Breast epithelium (tissue), 3 donors: ENCODE measurements at regions not wholly inside any gene's neighbourhood (a gene's known extent, or its start where the extent isn't known, plus 50 kb on each side); places are given as distances from the start of the nearest gene placed in this dataset.

Experiments used
- POLR2AphosphoS5 ChIP-seq, 3 donors: sonication (generic); formaldehyde crosslinking; IDR thresholded peaks; one replicate each; pipeline ENCODE4 v1.6.1; 2017; ENCODE audit warnings: antibody characterized with exemption in 3 of 3
- TF ChIP-seq, protein P1 (sequence below), 3 donors: fragments of 450-650 bp; IDR thresholded peaks; one replicate each; pipeline ENCODE4 v1.5.1; 2016 to 2017; ENCODE audit warnings: antibody characterized with exemption in 3 of 3, mild to moderate bottlenecking in 3 of 3, moderate library complexity in 3 of 3

DNA sequence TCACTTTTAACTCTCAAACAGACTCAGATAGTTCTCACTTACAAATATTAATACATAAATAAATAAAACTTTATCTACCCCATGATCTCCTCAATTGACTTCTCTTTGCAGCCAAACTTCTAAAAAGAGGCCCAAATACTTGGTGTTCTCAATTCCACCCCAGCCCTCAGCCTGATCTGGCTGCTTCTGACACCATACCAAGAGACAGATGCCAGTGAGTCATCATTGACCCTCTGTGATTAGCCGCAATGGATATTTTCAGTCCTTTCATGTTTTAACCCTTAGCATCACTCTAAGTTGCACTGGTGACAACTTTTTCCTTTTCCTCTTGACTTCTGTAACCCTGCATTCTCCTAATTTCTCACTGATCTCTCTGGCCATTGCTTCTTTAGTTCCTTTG is 184.1 kb upstream of the ARHGAP20 start:
- TF ChIP-seq, protein P1, sequence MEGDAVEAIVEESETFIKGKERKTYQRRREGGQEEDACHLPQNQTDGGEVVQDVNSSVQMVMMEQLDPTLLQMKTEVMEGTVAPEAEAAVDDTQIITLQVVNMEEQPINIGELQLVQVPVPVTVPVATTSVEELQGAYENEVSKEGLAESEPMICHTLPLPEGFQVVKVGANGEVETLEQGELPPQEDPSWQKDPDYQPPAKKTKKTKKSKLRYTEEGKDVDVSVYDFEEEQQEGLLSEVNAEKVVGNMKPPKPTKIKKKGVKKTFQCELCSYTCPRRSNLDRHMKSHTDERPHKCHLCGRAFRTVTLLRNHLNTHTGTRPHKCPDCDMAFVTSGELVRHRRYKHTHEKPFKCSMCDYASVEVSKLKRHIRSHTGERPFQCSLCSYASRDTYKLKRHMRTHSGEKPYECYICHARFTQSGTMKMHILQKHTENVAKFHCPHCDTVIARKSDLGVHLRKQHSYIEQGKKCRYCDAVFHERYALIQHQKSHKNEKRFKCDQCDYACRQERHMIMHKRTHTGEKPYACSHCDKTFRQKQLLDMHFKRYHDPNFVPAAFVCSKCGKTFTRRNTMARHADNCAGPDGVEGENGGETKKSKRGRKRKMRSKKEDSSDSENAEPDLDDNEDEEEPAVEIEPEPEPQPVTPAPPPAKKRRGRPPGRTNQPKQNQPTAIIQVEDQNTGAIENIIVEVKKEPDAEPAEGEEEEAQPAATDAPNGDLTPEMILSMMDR (IDR thresholded peaks at IDR 0.05), result no peak
- TF ChIP-seq POLR2AphosphoS5 (IDR thresholded peaks at IDR 0.05), result no peak
